NCI-H526 treated with DMSO at 0.1 percent for 48 hours (cell line): ENCODE measurements at regions not wholly inside any gene's neighbourhood (a gene's known extent, or its start where the extent isn't known, plus 50 kb on each side); places are given as distances from the start of the nearest gene placed in this dataset.
A peak's percentile ranks its signal among the peaks of the same experiment; 100 is the strongest.

Experiments used
- DNase-seq: peaks from one replicate; lab custom pipeline; 2025; lab: John Stamatoyannopoulos, UW

DNA sequence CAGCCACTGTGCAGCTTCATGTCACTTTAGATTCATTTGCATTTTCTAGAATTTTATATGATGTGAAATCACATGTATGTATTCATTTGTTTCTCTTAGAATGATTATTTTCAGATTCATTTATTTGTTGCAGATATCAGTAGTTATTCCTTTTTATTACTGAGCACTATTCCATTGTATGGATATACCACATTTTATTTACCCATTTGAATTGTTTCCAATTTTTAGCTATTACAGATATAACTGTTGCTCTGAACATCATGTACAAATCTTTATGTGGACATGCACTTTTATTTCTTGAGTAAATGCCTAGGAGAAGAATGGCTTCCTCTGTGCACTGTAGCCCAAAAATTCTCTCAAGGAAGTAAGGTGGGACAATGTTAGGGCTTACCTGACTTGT, 767.8 kb upstream of the FANCL start:
- DNase-seq: no peak

GRCh38 chr2:59005836-59006615, 764.9 kb upstream of the FANCL start:
- DNase-seq: no peak

DNA sequence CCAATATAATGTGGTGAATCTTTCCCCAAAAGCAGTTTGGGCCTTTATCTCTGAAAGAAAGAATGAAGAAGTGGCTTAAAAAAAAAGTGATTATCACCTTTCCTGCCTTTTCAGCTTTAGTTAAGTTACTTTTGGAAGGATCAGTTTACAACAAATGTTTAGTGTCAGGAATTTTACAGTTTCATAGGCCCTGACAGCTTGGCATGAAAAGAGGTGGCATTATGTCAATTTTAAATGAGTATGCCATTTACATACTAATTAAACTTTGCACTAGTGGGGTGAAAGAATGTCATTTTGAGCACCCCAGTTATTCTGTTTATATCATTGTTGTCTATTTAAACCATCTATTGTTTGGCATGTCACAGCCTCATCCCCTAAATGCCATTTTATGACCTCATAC, 763.5 kb upstream of the FANCL start:
- DNase-seq: no peak

DNA sequence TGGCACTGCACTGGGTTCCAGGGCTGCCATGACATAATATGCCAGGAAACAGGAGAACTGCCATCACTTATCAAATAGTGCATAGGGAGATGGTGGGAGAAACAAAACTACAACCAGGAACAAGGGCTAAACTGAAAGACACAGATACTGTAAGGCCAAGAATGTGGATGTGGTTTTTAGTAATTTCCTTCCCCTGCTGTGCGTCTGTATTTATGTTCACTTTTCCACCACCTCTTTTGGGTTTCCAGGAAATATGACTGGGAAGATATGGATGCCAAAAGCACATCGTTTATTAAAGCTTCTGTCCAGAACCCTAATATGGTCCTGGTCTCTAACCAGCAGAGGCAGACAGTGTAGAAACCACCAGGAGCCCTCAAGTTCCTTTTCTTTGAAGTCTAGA, 759.7 kb upstream of the FANCL start:
- no peak for DNase-seq

DNA sequence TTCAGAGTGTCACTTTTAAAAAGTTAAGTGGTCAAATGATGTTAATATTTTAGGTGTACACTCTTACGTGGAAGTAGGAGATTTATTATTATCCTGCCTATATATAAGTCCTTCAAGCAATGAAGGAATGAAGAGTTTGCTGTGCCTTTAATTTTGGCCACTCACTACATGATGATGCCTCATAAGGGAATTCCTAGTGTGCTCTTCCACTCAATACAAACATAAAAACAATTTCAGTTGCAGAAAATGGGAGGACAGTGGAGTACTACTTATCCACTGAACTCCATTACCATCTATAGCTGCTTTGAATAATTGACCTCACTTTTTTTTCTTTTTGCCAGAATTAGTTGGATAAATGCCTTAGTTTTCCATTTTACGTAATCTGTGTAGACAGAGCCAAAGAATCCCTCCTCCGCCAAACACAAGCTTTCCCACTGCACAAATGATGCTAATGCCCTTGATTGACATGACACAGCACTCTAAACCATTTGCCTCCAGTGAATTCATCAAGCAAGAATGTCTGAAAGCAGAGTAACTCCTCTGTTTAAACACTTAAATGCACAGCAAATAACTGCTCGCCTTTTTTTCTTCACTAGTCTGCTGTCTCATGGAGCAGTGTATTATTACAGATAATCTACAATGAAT, 751.1 kb upstream of the FANCL start:
- no peak for DNase-seq

GRCh38 chr2:58991357-58991756, 750.2 kb upstream of the FANCL start:
- DNase-seq: no peak

DNA sequence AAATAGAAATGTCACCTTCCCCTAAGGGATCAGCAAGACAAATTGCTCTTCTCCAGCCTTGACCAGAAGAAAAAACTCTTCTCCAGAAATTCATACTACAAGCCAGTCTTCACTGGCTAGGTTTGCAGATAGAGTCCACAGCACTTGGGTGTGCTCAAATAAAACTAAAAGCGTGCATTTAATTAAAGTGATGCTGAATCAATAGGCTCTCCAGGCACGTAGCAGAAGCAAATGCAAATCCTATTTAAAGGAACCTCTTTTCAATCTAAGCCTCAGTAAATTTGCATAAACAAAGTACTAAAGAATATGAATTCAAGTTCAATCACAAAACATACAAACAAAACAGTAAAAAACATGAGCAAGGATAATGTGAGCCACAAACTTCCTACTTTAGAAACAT, 744.4 kb upstream of the FANCL start:
- DNase-seq: peak; percentile 92

- DNase-seq: no peak
These were observed 743.6 kb upstream of the FANCL start for GRCh38 chr2:58984731-58985130.

GRCh38 chr2:58983111-58983510, 742.0 kb upstream of the FANCL start:
- no peak for DNase-seq

DNA sequence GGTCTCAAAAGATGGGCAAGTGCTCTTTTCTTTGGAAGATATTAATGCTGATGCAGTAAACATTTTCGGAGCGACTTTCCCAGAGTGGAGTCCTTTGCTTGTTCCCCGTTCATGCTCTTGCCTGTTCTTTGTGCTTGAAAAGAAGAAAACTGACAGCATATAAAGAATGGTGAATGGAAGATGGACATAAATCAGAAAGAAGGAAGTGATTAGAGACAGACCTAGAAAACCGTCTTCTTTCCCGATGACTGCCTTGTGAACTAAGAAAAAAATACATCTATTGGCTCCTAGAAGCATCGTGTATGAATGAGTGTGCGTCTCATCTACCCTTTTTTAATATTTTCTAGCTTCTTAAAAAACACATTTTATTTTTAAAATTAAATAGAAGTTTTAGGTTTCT, 740.1 kb upstream of the FANCL start:
- no peak for DNase-seq

DNA sequence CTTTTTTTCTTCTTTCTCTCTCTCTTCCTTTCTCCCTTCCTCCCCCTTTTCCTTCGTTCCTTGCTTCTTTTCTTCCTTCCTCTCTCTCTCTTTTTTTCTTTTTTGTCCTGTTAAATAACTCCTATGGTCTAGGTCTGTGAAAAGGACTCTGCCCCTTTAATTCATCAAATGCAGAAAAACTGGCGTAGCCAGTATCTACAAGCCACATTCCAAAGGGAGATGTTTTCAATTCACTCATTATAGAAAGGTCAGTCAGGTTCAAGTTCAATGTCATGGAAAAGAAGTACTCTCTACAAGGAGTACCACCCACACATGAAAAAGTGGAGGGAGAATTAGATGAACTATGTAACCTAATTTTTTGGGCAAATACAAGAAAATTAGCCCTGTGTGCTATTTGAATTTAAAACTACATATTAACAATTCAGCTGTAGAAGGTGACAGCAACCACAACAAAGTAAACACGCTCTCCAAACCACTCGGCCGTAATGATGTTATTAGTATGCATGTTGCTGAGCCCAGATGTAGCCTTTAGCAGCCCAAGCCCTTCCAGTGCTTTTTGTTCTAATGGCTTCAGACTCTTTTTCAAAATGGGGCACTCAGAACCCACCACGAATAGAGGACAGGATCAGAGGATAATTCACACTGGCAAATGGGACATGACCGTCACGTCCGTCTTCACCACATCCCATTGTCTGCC, 735.4 kb upstream of the FANCL start:
- peak; percentile 64 for DNase-seq

- DNase-seq: no peak
These were observed 733.8 kb upstream of the FANCL start for GRCh38 chr2:58974881-58975280.

GRCh38 chr2:58974426-58974825, 733.3 kb upstream of the FANCL start:
- DNase-seq: no peak

- no peak for DNase-seq
These were observed 732.7 kb upstream of the FANCL start for GRCh38 chr2:58973811-58974281.

- peak; percentile 24 for DNase-seq
These were observed 731.6 kb upstream of the FANCL start for GRCh38 chr2:58972737-58973136.

DNA sequence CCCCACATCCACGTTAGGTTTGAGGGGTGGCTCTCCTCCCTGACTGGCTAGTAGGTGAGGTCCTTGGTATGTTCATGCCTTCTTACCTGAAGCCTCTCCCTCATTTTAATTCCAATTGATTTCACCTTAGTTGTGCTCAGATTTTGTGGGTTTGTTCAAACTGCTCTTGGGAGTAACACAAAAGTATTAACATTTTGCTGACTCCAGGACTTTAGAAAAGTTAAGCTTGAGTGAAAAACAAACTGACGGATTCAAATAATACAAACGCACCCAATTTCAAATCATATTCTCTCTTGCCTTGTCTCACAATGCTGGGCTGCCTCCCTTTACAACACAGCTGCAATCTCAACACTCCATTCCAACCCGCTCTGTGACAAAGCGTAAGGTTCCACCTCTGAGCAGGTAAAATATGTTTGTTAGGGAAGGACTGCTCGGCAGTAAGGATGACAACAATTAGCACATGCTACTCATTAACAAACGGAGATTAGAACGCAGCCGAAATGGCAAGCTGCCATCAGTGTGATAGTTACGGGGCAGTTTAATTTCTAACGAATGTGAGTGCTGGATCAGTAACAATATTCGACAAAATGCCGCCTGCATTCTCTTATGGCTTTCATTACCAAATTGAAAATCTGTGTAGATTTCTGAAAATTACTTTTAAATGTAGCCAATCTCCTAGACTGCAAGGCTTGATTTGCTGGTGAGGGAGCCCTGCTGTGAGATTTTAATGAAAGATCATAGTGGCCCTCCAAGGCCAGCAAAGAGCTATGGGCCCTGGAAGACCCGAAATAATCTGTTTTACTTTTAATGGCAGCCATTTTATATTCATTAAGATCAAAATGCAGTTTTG, 730.6 kb upstream of the FANCL start:
- DNase-seq: no peak

- no peak for DNase-seq
These were observed 729.2 kb upstream of the FANCL start for GRCh38 chr2:58970365-58970764.

GRCh38 chr2:58968885-58969284, 727.8 kb upstream of the FANCL start:
- no peak for DNase-seq

DNA sequence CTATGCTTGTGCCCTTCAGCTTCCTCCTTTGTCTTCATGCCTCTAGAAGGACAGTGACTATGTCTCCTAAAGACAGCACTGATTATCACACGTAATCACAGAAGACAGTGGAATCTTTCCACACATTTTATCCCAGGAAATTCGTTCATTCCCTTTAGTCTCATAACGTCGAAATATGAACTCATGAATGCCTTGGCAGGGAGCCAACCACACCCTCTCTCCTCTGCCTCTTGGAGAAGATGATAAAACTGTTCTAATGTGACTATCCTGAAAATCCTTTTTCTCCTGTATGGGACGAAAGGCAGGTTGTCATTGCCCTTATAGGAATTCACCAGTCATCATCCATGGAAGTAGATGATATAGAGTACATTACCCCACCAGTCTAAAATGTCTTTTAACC, 726.6 kb upstream of the FANCL start:
- DNase-seq: no peak

- no peak for DNase-seq
These were observed 724.5 kb upstream of the FANCL start for GRCh38 chr2:58965602-58966001.

DNA sequence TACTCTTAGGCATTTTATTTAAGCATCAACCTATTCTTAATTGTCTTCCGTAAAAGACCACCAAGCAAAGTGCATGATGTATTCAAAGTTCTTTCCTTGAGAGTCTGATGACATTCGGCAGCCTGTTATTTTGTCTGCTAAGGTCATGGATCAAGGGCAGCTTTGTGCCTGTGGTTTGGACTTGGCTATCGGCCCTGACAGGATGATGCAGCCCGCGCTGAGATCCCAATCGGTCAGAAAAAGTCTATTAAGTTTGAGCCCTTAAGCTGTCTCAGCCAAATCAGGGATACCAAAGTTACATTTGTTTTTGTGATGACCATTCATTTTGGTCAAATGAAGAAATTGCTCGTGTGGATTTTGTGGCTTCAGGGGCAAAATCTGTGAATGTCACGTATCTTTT, 718.9 kb upstream of the FANCL start:
- no peak for DNase-seq

DNA sequence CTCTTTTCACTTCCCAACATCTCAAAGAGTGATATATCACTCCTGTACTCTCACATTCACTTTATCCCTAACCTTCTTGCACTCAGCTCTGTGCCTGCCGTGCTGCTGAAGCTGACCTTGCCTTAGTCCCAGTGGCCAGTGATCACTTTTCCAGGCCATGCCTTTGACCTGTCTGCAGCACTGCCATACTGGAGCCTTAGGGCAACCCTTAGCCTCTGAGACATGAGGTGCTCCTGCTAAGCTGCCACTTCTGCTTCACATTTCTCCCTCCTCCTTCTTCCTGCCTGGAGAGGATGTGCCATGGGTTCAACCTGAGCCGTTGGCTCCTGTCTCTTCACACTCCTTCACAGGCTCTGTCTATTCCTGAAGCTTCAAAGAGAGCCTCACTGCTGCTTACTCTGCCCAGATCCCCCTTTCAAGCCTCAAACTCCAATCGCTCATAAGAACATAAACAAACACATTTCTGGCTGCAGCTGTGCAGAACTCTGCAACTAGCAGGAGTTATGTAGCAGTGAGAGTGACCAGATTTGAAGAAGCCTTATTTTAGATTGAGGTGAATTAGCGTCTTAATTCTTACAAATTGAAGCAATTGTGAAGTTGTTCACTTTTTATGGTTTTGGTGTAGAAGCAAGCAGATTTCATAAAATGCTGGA, 716.2 kb upstream of the FANCL start:
- DNase-seq: no peak
